K562 (cell line): ENCODE measurements at regions not wholly inside any gene's neighbourhood (a gene's known extent, or its start where the extent isn't known, plus 50 kb on each side); places are given as distances from the start of the nearest gene placed in this dataset.

ENCODE experiments used
- ATAC-seq: fragments of 200-7000 bp; cut with Tn5 transposase; 3 replicates; pipeline ENCODE4 v1.9.1; 2020; ENCODE audit warnings: moderate library complexity
- BruUV-seq: library from RNA; stranded (reverse); fragments of 400-500 nt; replicated peaks from 2 replicates; lab custom pipeline; 2021; lab: Mats Ljungman, UMichigan
- CTCF ChIA-PET: fragments of 300-600 bp; formaldehyde crosslinking; extraction: SDS; loops from one replicate; lab custom pipeline; 2021; ENCODE audit warnings: low intra/inter-chr PET ratio; lab: Yijun Ruan, JAX
- POLR2A ChIA-PET: fragments of 300-600, 350-650 bp; sonication (Branson Sonifier 250); formaldehyde crosslinking; extraction: SDS; loops from one replicate; lab custom pipeline; 2021; ENCODE audit warnings: antibody characterized with exemption, inconsistent platforms; lab: Yijun Ruan, JAX
- DNase-seq, 4 experiments: peaks; one replicate each; pipeline versions ENCODE4 v3.0.0 to v3.0.0-alpha.2; 2011 to 2018; ENCODE audit warnings: low spot score in 3 of 4, mixed read lengths in 3 of 4; ENCODE audit errors: extremely low read depth in 1 of 4
- FAIRE-seq: peaks from 2 replicates; lab custom pipeline; 2011; peaks lifted over from hg19 to GRCh38; lab: Jason Lieb, UNC
- H2AFZ ChIP-seq: 2 replicates; pipeline ENCODE4 v1.6.0; 2011; ENCODE audit warnings: low read depth, low read length, control low read depth, inconsistent platforms
- H3K27ac ChIP-seq: fragments of 200-600 bp; 3 replicates; pipeline ENCODE4 v1.8.0; 2011; ENCODE audit warnings: low read depth, mild to moderate bottlenecking, control low read depth, inconsistent platforms, low read length, moderate library complexity, mixed read lengths; ENCODE audit errors: extremely low read depth
- H3K27me3 ChIP-seq, 2 experiments: fragments of 300-600 bp in 1 of 2; 2 replicates in 1 of 2; 3 replicates in 1 of 2; pipeline versions ENCODE4 v1.6.0 to v1.8.0; 2011; ENCODE audit warnings: inconsistent platforms in 2 of 2, low read length in 2 of 2, mild to moderate bottlenecking in 1 of 2, mixed read lengths in 1 of 2, moderate library complexity in 1 of 2; ENCODE audit not compliant: control insufficient read depth in 2 of 2, insufficient read depth in 2 of 2
- H3K36me3 ChIP-seq: fragments of 300-600 bp; 3 replicates; pipeline ENCODE4 v1.8.0; 2011; ENCODE audit warnings: mild to moderate bottlenecking, low read length, inconsistent platforms; ENCODE audit not compliant: control insufficient read depth, insufficient read depth
- H3K4me1 ChIP-seq, 2 experiments: fragments of 200-600 bp in 1 of 2; replicated peaks in 1 of 2; 2 replicates in 1 of 2; 3 replicates in 1 of 2; pipeline versions ENCODE4 v1.5.1 to v1.8.0; 2011; ENCODE audit warnings: inconsistent platforms in 2 of 2, low read length in 2 of 2, mild to moderate bottlenecking in 1 of 2, mixed read lengths in 1 of 2, moderate library complexity in 1 of 2; ENCODE audit not compliant: control insufficient read depth in 2 of 2, insufficient read depth in 2 of 2
- H3K4me2 ChIP-seq: 2 replicates; pipeline ENCODE4 v1.6.1; 2011; ENCODE audit warnings: low read length, control low read depth, inconsistent platforms, mixed read lengths; ENCODE audit not compliant: insufficient read depth
- H3K4me3 ChIP-seq: fragments of 200-600 bp; sonication (generic), shearing (Covaris generic); 2 replicates; pipeline ENCODE4 v1.5.1; 2016; ENCODE audit warnings: control low read depth, inconsistent platforms
- H3K79me2 ChIP-seq: fragments of 200-600 bp; 3 replicates; pipeline ENCODE4 v1.8.0; 2011; ENCODE audit warnings: low read length, inconsistent platforms; ENCODE audit not compliant: control insufficient read depth, insufficient read depth
- H3K9ac ChIP-seq, 2 experiments: 2 replicates each; pipeline versions ENCODE4 v1.6.0 to v1.6.1; 2011; ENCODE audit warnings: low read depth in 2 of 2, low read length in 2 of 2, control low read depth in 1 of 2, inconsistent platforms in 1 of 2, mild to moderate bottlenecking in 1 of 2, mixed read lengths in 1 of 2; ENCODE audit not compliant: insufficient read depth in 1 of 2
- H3K9me1 ChIP-seq: one replicate; pipeline ENCODE4 v1.6.0; 2011; ENCODE audit warnings: inconsistent platforms, mild to moderate bottlenecking, low read length, moderate library complexity; ENCODE audit not compliant: control insufficient read depth, insufficient read depth
- H3K9me3 ChIP-seq: replicated peaks from 2 replicates; pipeline ENCODE4 v1.5.1; 2011; ENCODE audit warnings: low read depth, low read length, inconsistent platforms; ENCODE audit not compliant: control insufficient read depth, insufficient read depth
- H4K20me1 ChIP-seq: replicated peaks from 2 replicates; pipeline ENCODE4 v1.6.1; 2011; ENCODE audit warnings: low read length, inconsistent platforms, mixed read lengths; ENCODE audit not compliant: control insufficient read depth, insufficient read depth
- BRF1 ChIP-seq: IDR thresholded peaks from 3 replicates; pipeline ENCODE4 v1.6.1; 2011; ENCODE audit warnings: borderline replicate concordance, mild to moderate bottlenecking; ENCODE audit not compliant: insufficient read length; ENCODE audit errors: extremely low read depth
- CBX1 ChIP-seq: sonication (generic); IDR thresholded peaks from 2 replicates; pipeline ENCODE4 v1.6.1; 2016; ENCODE audit warnings: antibody characterized with exemption, low read depth, mild to moderate bottlenecking
- E2F1 ChIP-seq: sonication (generic); formaldehyde crosslinking; IDR thresholded peaks from 2 replicates; pipeline ENCODE4 v1.8.1; 2023; ENCODE audit warnings: mild to moderate bottlenecking, missing genetic modification reagents, moderate library complexity
- EP300 ChIP-seq: IDR thresholded peaks from 2 replicates; pipeline ENCODE4 v1.6.1; 2012; ENCODE audit warnings: low read length, improper control_type of control experiment
- EZH2 ChIP-seq: IDR thresholded peaks from 2 replicates; pipeline ENCODE4 v1.6.1; 2012; ENCODE audit warnings: low read depth, mild to moderate bottlenecking, inconsistent platforms, low read length, borderline replicate concordance
- FOXO4 ChIP-seq: fragments of 450-650 bp; formaldehyde crosslinking; IDR thresholded peaks from 2 replicates; pipeline ENCODE4 v1.4.0; 2020; ENCODE audit warnings: mild to moderate bottlenecking, moderate library complexity
- HDAC6 ChIP-seq: IDR thresholded peaks from 2 replicates; pipeline ENCODE4 v1.6.1; 2012; ENCODE audit warnings: low read depth, mild to moderate bottlenecking, control low read depth, inconsistent platforms, low read length, moderate library complexity
- MBD2 ChIP-seq: sonication (generic); IDR thresholded peaks from 2 replicates; pipeline ENCODE4 v1.6.1; 2016; ENCODE audit warnings: low read depth, borderline replicate concordance
- MIER1 ChIP-seq: fragments of 450-650 bp; IDR thresholded peaks from 2 replicates; pipeline ENCODE4 v1.6.1; 2016; ENCODE audit warnings: antibody characterized with exemption, mild to moderate bottlenecking, low read depth
- POLR2B ChIP-seq: fragments of 450-650 bp; IDR thresholded peaks from 2 replicates; pipeline ENCODE4 v1.6.1; 2018; ENCODE audit warnings: low read depth; ENCODE audit not compliant: partially characterized antibody
- SMAD1 ChIP-seq: fragments of 150-350 bp; IDR thresholded peaks from 2 replicates; pipeline ENCODE4 v1.6.1; 2014; ENCODE audit warnings: low read length, low read depth; ENCODE audit not compliant: partially characterized antibody
- SMAD4 ChIP-seq: fragments of 250-450 bp; sonication (Bioruptor Pico); conservative IDR thresholded peaks from 2 replicates; pipeline ENCODE4 v1.8.0; 2021; ENCODE audit warnings: inconsistent platforms, mild to moderate bottlenecking, moderate library complexity
- SREBF2 ChIP-seq: sonication (generic); formaldehyde crosslinking; IDR thresholded peaks from 2 replicates; pipeline ENCODE4 v1.4.0; 2020; ENCODE audit warnings: mild to moderate bottlenecking, missing genetic modification reagents
- THAP12 ChIP-seq: fragments of 250-450 bp; sonication (Bioruptor Pico); IDR thresholded peaks from 2 replicates; pipeline ENCODE4 v1.9.0; 2021; ENCODE audit warnings: mild to moderate bottlenecking, inconsistent platforms
- XRCC5 ChIP-seq: fragments of 200-400 bp; formaldehyde crosslinking; IDR thresholded peaks from 2 replicates; pipeline ENCODE4 v1.6.1; 2017; ENCODE audit warnings: low read depth, mild to moderate bottlenecking, low read length
- ZNF444 ChIP-seq: fragments of 250-450 bp; sonication (Bioruptor Pico); IDR thresholded peaks from 2 replicates; pipeline ENCODE4 v1.4.0; 2020; ENCODE audit warnings: mild to moderate bottlenecking, moderate library complexity
- WGBS: fragments of 100-300 bp; shearing (Covaris generic); methylation state at CpG from one replicate; pipeline ENCODE4 v1.1.6; 2016; ENCODE audit warnings: low coverage, mixed read lengths; ENCODE audit not compliant: insufficient coverage; ENCODE audit errors: missing lambda C conversion rate; 5-methylcytosine and 5-hydroxymethylcytosine counted together
- in situ Hi-C: fragments of 300-500 bp; cut with MboI; formaldehyde crosslinking; loops from 4 replicates; pipeline ENCODE4 v1.15.0; 2018; ENCODE audit warnings: inconsistent platforms, mixed read lengths
- intact Hi-C: fragments of 100-400 bp; cut with micrococcal nuclease; formaldehyde crosslinking; loops from 2 replicates; pipeline ENCODE4 v1.14.2; 2022

- TF ChIP-seq FOXO4 (CRISPR knock-in tag), result no peak
Measured at GRCh38 chr13:86355301-86355700, 556.1 kb upstream of the SLITRK6 start (continued).

- in situ Hi-C loops (no loop called here), intact Hi-C loops (no loop called here)
- no peak for DNase-seq
- Histone ChIP-seq H4K20me1 (no peaks in the 10 kb centered on the region), H3K27me3 (no peaks in the 10 kb centered on the region), H3K36me3 (no peaks in the 10 kb centered on the region), H2AFZ (no peak overlapping the region), H3K27ac (no peak overlapping the region), H3K9me3 (no peaks in the 10 kb centered on the region), H3K79me2 (no peaks in the 10 kb centered on the region), H3K4me1 (no peaks in the 10 kb centered on the region), H3K4me3 (no peak overlapping the region), H3K4me2 (no peak overlapping the region), H3K9ac (no peak overlapping the region), H3K9me1 (no peaks in the 10 kb centered on the region)
- ChIA-PET CTCF (no interaction called here), POLR2A (no interaction called here)
- BruUV-seq, result no TSS peak
- TF ChIP-seq MIER1 (no peak), CBX1 (no peak), SMAD1 (no peak), EP300 (no peak), HDAC6 (no peak), THAP12 (no peak), SMAD4 (CRISPR knock-in tag) (no peak), BRF1 (no peak), XRCC5 (no peak), POLR2B (no peak), E2F1 (CRISPR knock-in tag) (no peak), MBD2 (no peak), SREBF2 (CRISPR knock-in tag) (no peak), ZNF444 (CRISPR knock-in tag) (no peak), EZH2 (no peak)
- no peak for ATAC-seq
- no peak for FAIRE-seq
- 0% methylated on average over 1 of the region's 1 CpG for WGBS
Measured at GRCh38 chr13:86357106-86357505, 557.9 kb upstream of the SLITRK6 start.
